ENCODE measurements at regions not wholly inside any gene's neighbourhood (a gene's known extent, or its start where the extent isn't known, plus 50 kb on each side); places are given as distances from the start of the nearest gene placed in this dataset.

- intact Hi-C loops (cut with DNase I) = no loop called here
- H3K27me3 ChIP-seq (ENCODE audit: control insufficient read depth, insufficient read depth, low read length) = no peaks in the 10 kb centered on the region
Observed at GRCh38 chr4:61086357-61086756, 113.8 kb upstream of the ADGRL3 start.

GRCh38 chr4:61086979-61087378 is 113.1 kb upstream of the ADGRL3 start:
- Histone ChIP-seq H3K4me1 (ENCODE audit: control insufficient read depth in 2 of 3, insufficient read depth in 2 of 3, low read depth in 1 of 3, low read length in 3 of 3) (no peaks in the 10 kb centered on the region), H3K4me3 (ENCODE audit: low read length in 3 of 3) (no peak overlapping the region), H3K36me3 (ENCODE audit: control insufficient read depth in 2 of 3, insufficient read depth in 3 of 3, low read length in 3 of 3) (no peaks in the 10 kb centered on the region), H3K9ac (ENCODE audit: low read length in 3 of 3) (no peak overlapping the region), H3K27me3 (ENCODE audit: control insufficient read depth, insufficient read depth, low read length) (no peaks in the 10 kb centered on the region), H3K27ac (ENCODE audit: low read depth in 2 of 2, low read length in 2 of 2) (no peak overlapping the region), H3K9me3 (ENCODE audit: control insufficient read depth in 2 of 3, insufficient read depth in 1 of 3, low read length in 3 of 3) (no peaks in the 10 kb centered on the region)
- no peak for DNase-seq
- TF ChIP-seq CTCF (IDR thresholded peaks at IDR 0.05; ENCODE audit: borderline replicate concordance, extremely low read depth, insufficient read depth) = no peak
- FAIRE-seq = no peak
- intact Hi-C loops (cut with DNase I) = no loop called here

More at GRCh38 chr4:61086357-61086756, 113.8 kb upstream of the ADGRL3 start:
- no peak for TF ChIP-seq CTCF (IDR thresholded peaks at IDR 0.05; ENCODE audit: borderline replicate concordance, extremely low read depth, insufficient read depth)
- no peak for DNase-seq
- Histone ChIP-seq H3K4me1 (ENCODE audit: control insufficient read depth in 2 of 3, insufficient read depth in 2 of 3, low read depth in 1 of 3, low read length in 3 of 3) (no peaks in the 10 kb centered on the region), H3K9ac (ENCODE audit: low read length in 3 of 3) (no peak overlapping the region), H3K4me3 (ENCODE audit: low read length in 3 of 3) (no peak overlapping the region), H3K27ac (ENCODE audit: low read depth in 2 of 2, low read length in 2 of 2) (no peak overlapping the region), H3K36me3 (ENCODE audit: control insufficient read depth in 2 of 3, insufficient read depth in 3 of 3, low read length in 3 of 3) (no peaks in the 10 kb centered on the region), H3K9me3 (ENCODE audit: control insufficient read depth in 2 of 3, insufficient read depth in 1 of 3, low read length in 3 of 3) (no peaks in the 10 kb centered on the region)
- FAIRE-seq = no peak

GRCh38 chr4:61094854-61095598 is 105.1 kb upstream of the ADGRL3 start:
- no peaks in the 10 kb centered on the region for H3K9me3 ChIP-seq (ENCODE audit: control insufficient read depth in 2 of 3, insufficient read depth in 1 of 3, low read length in 3 of 3)
- no peak overlapping the region for H3K4me3 ChIP-seq (ENCODE audit: low read length in 3 of 3)
- H3K9ac ChIP-seq (ENCODE audit: low read length in 3 of 3) = no peak overlapping the region
- no peaks in the 10 kb centered on the region for H3K27me3 ChIP-seq (ENCODE audit: control insufficient read depth, insufficient read depth, low read length)
- no peaks in the 10 kb centered on the region for H3K4me1 ChIP-seq (ENCODE audit: control insufficient read depth in 2 of 3, insufficient read depth in 2 of 3, low read depth in 1 of 3, low read length in 3 of 3)
- no peaks in the 10 kb centered on the region for H3K36me3 ChIP-seq (ENCODE audit: control insufficient read depth in 2 of 3, insufficient read depth in 3 of 3, low read length in 3 of 3)
- no peak for TF ChIP-seq CTCF (IDR thresholded peaks at IDR 0.05; ENCODE audit: borderline replicate concordance, extremely low read depth, insufficient read depth)
- no peak overlapping the region for H3K27ac ChIP-seq (ENCODE audit: low read depth in 2 of 2, low read length in 2 of 2)
- FAIRE-seq (no peak), DNase-seq (no peak)
- intact Hi-C loops (cut with DNase I) = no loop called here
